MCF 10A (cell line): ENCODE measurements at regions not wholly inside any gene's neighbourhood (a gene's known extent, or its start where the extent isn't known, plus 50 kb on each side); places are given as distances from the start of the nearest gene placed in this dataset.

Experiments
- BruUV-seq: library from RNA; stranded (reverse); fragments of 400-500 nt; replicated peaks from 2 replicates; lab custom pipeline; 2021; lab: Mats Ljungman, UMichigan
- CTCF ChIA-PET: fragments of 300-600 bp; sonication (Branson Sonifier 250); formaldehyde crosslinking; extraction: SDS; loops from one replicate; lab custom pipeline; 2021; ENCODE audit warnings: antibody characterized with exemption, inconsistent platforms; lab: Yijun Ruan, JAX
- POLR2A ChIA-PET: fragments of 300-600, 350-650 bp; sonication (Branson Sonifier 250); formaldehyde crosslinking; extraction: SDS; loops from one replicate; lab custom pipeline; 2020; ENCODE audit warnings: antibody characterized with exemption, inconsistent platforms; lab: Yijun Ruan, JAX
- DNase-seq: peaks from one replicate; pipeline ENCODE4 v3.0.0-alpha.2; 2018; ENCODE audit not compliant: unreplicated experiment
- H3K27ac Mint-ChIP-seq: one replicate; pipeline ENCODE4 v1.8.0; 2022; ENCODE audit warnings: mild to moderate bottlenecking, low read depth, mixed read lengths; ENCODE audit not compliant: unreplicated experiment
- H3K27me3 Mint-ChIP-seq: one replicate; pipeline ENCODE4 v1.8.0; 2022; ENCODE audit warnings: mixed read lengths; ENCODE audit not compliant: insufficient read depth, unreplicated experiment
- H3K36me3 Mint-ChIP-seq: one replicate; pipeline ENCODE4 v1.8.0; 2022; ENCODE audit warnings: mild to moderate bottlenecking, moderate library complexity, mixed read lengths; ENCODE audit not compliant: insufficient read depth, unreplicated experiment
- H3K4me1 Mint-ChIP-seq: one replicate; pipeline ENCODE4 v1.8.0; 2022; ENCODE audit warnings: mixed read lengths; ENCODE audit not compliant: insufficient read depth, unreplicated experiment
- H3K4me3 Mint-ChIP-seq: one replicate; pipeline ENCODE4 v1.8.0; 2022; ENCODE audit warnings: mild to moderate bottlenecking, moderate library complexity, mixed read lengths; ENCODE audit not compliant: unreplicated experiment
- H3K9me3 Mint-ChIP-seq: one replicate; pipeline ENCODE4 v1.8.0; 2022; ENCODE audit warnings: mixed read lengths; ENCODE audit not compliant: unreplicated experiment
- CTCF ChIP-seq: fragments of 200-600 bp; IDR thresholded peaks from one replicate; pipeline ENCODE4 v1.8.0; 2022; ENCODE audit warnings: antibody characterized with exemption, mild to moderate bottlenecking; ENCODE audit not compliant: unreplicated experiment
- intact Hi-C: fragments of 100-400 bp; cut with micrococcal nuclease; formaldehyde crosslinking; loops from 2 replicates; pipeline ENCODE4 v1.14.1; 2022

- no peak overlapping the region for H3K27ac Mint-ChIP-seq
- H3K4me1 Mint-ChIP-seq = peaks cover 5% of the 10 kb centered on the region
- no peaks in the 10 kb centered on the region for H3K36me3 Mint-ChIP-seq
- H3K27me3 Mint-ChIP-seq = no peaks in the 10 kb centered on the region
- TF ChIP-seq CTCF = no peak
- ChIA-PET POLR2A (no interaction called here), CTCF (interaction anchor here (0.5 to 0.6 kb wide), 2 partner anchors 10 to 101 kb away, joined by 3 to 4 read pairs; no protein-coding TSS in a partner anchor)
- no peak overlapping the region for H3K4me3 Mint-ChIP-seq
- H3K9me3 Mint-ChIP-seq = no peaks in the 10 kb centered on the region
- DNase-seq = peak; percentile 52
- intact Hi-C loops = no loop called here
- BruUV-seq = no TSS peak
Observed at GRCh38 chr10:62618576-62619412, 185.7 kb upstream of the ADO start.

GRCh38 chr10:62619413-62619738 is 185.1 kb upstream of the ADO start:
- Mint-ChIP-seq H3K27me3 (no peaks in the 10 kb centered on the region), H3K36me3 (no peaks in the 10 kb centered on the region), H3K4me3 (no peak overlapping the region), H3K27ac (no peak overlapping the region), H3K9me3 (no peaks in the 10 kb centered on the region), H3K4me1 (peaks cover 2% of the 10 kb centered on the region)
- no TSS peak for BruUV-seq
- POLR2A ChIA-PET = interaction anchor here (1.4 kb wide), 1 partner anchor 18 kb away, joined by 5 read pairs; no protein-coding TSS in a partner anchor
- intact Hi-C loops = no loop called here
- no peak for TF ChIP-seq CTCF
- CTCF ChIA-PET = no interaction called here
- DNase-seq = no peak

GRCh38 chr10:62620491-62620890 is 184.0 kb upstream of the ADO start:
- ChIA-PET CTCF (interaction anchor here (0.6 to 0.7 kb wide), 3 partner anchors 27 to 546 kb away, joined by 3 read pairs; no protein-coding TSS in a partner anchor), POLR2A (interaction anchor here (1.4 kb wide), 1 partner anchor 17 kb away, joined by 5 read pairs; no protein-coding TSS in a partner anchor)
- no peaks in the 10 kb centered on the region for H3K4me1 Mint-ChIP-seq
- no peak for TF ChIP-seq CTCF
- no TSS peak for BruUV-seq
- DNase-seq = no peak
- H3K27ac Mint-ChIP-seq = no peak overlapping the region
- intact Hi-C loops = no loop called here
- H3K36me3 Mint-ChIP-seq = no peaks in the 10 kb centered on the region
- H3K27me3 Mint-ChIP-seq = no peaks in the 10 kb centered on the region
- H3K9me3 Mint-ChIP-seq = no peaks in the 10 kb centered on the region
- no peak overlapping the region for H3K4me3 Mint-ChIP-seq

- Mint-ChIP-seq H3K36me3 (no peaks in the 10 kb centered on the region), H3K4me1 (peaks cover 7% of the 10 kb centered on the region), H3K27me3 (no peaks in the 10 kb centered on the region), H3K27ac (no peak overlapping the region), H3K9me3 (no peaks in the 10 kb centered on the region), H3K4me3 (no peak overlapping the region)
- ChIA-PET POLR2A (interaction anchor here (0.5 kb wide), 1 partner anchor 385 kb away, joined by 3 read pairs; no protein-coding TSS in a partner anchor), CTCF (interaction anchor here (0.8 to 1.3 kb wide), 3 partner anchors 17 to 535 kb away, joined by 3 to 4 read pairs (median 3); no protein-coding TSS in a partner anchor)
- BruUV-seq = no TSS peak
- TF ChIP-seq CTCF = no peak
- no peak for DNase-seq
- intact Hi-C loops = no loop called here
Observed at GRCh38 chr10:62623223-62623622, 181.3 kb upstream of the ADO start.
